ENCODE measurements at regions not wholly inside any gene's neighbourhood (a gene's known extent, or its start where the extent isn't known, plus 50 kb on each side); places are given as distances from the start of the nearest gene placed in this dataset.

- TF ChIP-seq CTCF (IDR thresholded peaks at IDR 0.05) (no peak), EP300 (IDR thresholded peaks at IDR 0.05) (no peak)
These were observed 156.3 kb downstream of the TM2D1 start for GRCh38 chr1:61568460-61569302.

All from tibial nerve (tissue), 4 donors.